HG03097 (cell line): ENCODE measurements at regions not wholly inside any gene's neighbourhood (a gene's known extent, or its start where the extent isn't known, plus 50 kb on each side); places are given as distances from the start of the nearest gene placed in this dataset.
A peak's percentile ranks its signal among the peaks of the same experiment; 100 is the strongest.
"Not testable (repeated sequence)": the region's sequence is repeated elsewhere in the genome, so short reads cannot be mapped to it uniquely, and the experiment has no call there.

Source experiments
- ATAC-seq: cut with Tn5 transposase; IDR thresholded peaks from one replicate; pipeline ENCODE4 v1.9.1; 2021; ENCODE audit not compliant: unreplicated experiment, low FRiP score

- ATAC-seq: no peak
Observed at GRCh38 chr13:94825507-94825906, 113.2 kb upstream of the SOX21 start.

- ATAC-seq: no peak
Observed at GRCh38 chr13:94824601-94825000, 112.3 kb upstream of the SOX21 start.

- ATAC-seq: no peak
Observed at GRCh38 chr13:94822356-94822755, 110.0 kb upstream of the SOX21 start.

GRCh38 chr13:94816256-94816655 is 103.9 kb upstream of the SOX21 start:
- no peak for ATAC-seq

- peak; percentile 77 for ATAC-seq
Observed at GRCh38 chr13:94813920-94814475, 101.7 kb upstream of the SOX21 start.

- no peak for ATAC-seq
Observed at GRCh38 chr13:94811753-94812152, 99.4 kb upstream of the SOX21 start.

GRCh38 chr13:94800423-94800822 is 88.1 kb upstream of the SOX21 start:
- ATAC-seq: no peak

GRCh38 chr13:94799299-94799698 is 87.0 kb upstream of the SOX21 start:
- no peak for ATAC-seq

GRCh38 chr13:94798738-94799137 is 86.4 kb upstream of the SOX21 start:
- no peak for ATAC-seq

- ATAC-seq: no peak
Observed at GRCh38 chr13:94795292-94795691, 82.9 kb upstream of the SOX21 start.

GRCh38 chr13:94786246-94786645 is 73.9 kb upstream of the SOX21 start:
- not testable (repeated sequence) for ATAC-seq

GRCh38 chr13:94784066-94784465 is 71.7 kb upstream of the SOX21 start:
- no peak for ATAC-seq

GRCh38 chr13:94783489-94783888 is 71.1 kb upstream of the SOX21 start:
- ATAC-seq: no peak

GRCh38 chr13:94780421-94780820 is 68.1 kb upstream of the SOX21 start:
- ATAC-seq: no peak

- no peak for ATAC-seq
Observed at GRCh38 chr13:94778986-94779385, 66.6 kb upstream of the SOX21 start.

GRCh38 chr13:94778585-94778984 is 66.2 kb upstream of the SOX21 start:
- ATAC-seq: no peak

GRCh38 chr13:94776956-94777355 is 64.6 kb upstream of the SOX21 start:
- ATAC-seq: no peak

- no peak for ATAC-seq
Observed at GRCh38 chr13:94776300-94776699, 64.0 kb upstream of the SOX21 start.

- no peak for ATAC-seq
Observed at GRCh38 chr13:94765814-94766213, 53.5 kb upstream of the SOX21 start.

- no peak for ATAC-seq
Observed at GRCh38 chr13:94764576-94765321, 52.4 kb upstream of the SOX21 start.
